Dendritic cell treated with granulocyte-macrophage colony-stimulating factor and Interleukin-4, amounts not matched to agents 40 ng/mL and 50 ng/mL, for 4 days (primary cell): ENCODE measurements at regions not wholly inside any gene's neighbourhood (a gene's known extent, or its start where the extent isn't known, plus 50 kb on each side); places are given as distances from the start of the nearest gene placed in this dataset.

Experiments
- H3K27ac Mint-ChIP-seq: one replicate; pipeline ENCODE4 v1.8.0; 2022; ENCODE audit warnings: mild to moderate bottlenecking, mixed read lengths
- H3K27me3 Mint-ChIP-seq: one replicate; pipeline ENCODE4 v1.8.0; 2022; ENCODE audit warnings: mild to moderate bottlenecking, mixed read lengths
- H3K36me3 Mint-ChIP-seq: one replicate; pipeline ENCODE4 v1.8.0; 2022; ENCODE audit warnings: low read depth, mixed read lengths
- H3K4me1 Mint-ChIP-seq: one replicate; pipeline ENCODE4 v1.8.0; 2022; ENCODE audit warnings: low read depth, mixed read lengths
- H3K4me3 Mint-ChIP-seq: one replicate; pipeline ENCODE4 v1.8.0; 2022; ENCODE audit warnings: mild to moderate bottlenecking, moderate library complexity, mixed read lengths
- H3K9me3 Mint-ChIP-seq: one replicate; pipeline ENCODE4 v1.8.0; 2022; ENCODE audit warnings: mixed read lengths
- intact Hi-C: fragments of 100-400 bp; cut with micrococcal nuclease; formaldehyde crosslinking; loops from one replicate; pipeline ENCODE4 v1.15.0; 2022

DNA sequence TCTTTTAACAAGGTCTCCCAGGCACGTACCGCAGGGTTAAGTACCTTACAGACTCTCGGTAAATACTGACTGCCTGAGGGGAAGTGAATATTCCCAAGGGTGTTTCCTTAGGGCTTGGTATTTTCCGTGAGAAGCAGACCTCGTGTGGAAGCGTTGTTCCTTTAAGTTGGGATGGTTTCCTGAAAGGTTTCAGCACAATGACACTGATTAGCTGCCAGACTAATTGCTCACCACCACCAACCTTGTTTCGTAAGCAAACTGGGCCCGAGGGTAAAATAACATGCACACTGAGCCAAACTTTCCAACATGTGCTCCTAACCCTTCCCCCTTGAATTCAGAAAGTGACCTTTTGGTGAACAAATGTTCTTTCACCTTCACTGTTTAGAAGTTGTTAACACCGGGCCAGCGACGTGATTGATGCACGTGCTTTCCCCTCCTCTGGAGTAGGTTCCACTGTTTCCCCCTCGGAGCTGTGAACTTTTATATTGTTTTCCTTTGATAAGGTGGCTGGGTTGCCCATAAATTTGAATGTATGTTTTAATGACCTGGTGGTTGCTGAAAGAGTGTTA lies 128.1 kb upstream of the RPS23 start:
- intact Hi-C loops = no loop called here
- Mint-ChIP-seq H3K4me3 (no peak overlapping the region), H3K27ac (no peak overlapping the region), H3K27me3 (no peaks in the 10 kb centered on the region), H3K4me1 (no peaks in the 10 kb centered on the region), H3K36me3 (no peaks in the 10 kb centered on the region), H3K9me3 (peaks cover 26% of the 10 kb centered on the region)

DNA sequence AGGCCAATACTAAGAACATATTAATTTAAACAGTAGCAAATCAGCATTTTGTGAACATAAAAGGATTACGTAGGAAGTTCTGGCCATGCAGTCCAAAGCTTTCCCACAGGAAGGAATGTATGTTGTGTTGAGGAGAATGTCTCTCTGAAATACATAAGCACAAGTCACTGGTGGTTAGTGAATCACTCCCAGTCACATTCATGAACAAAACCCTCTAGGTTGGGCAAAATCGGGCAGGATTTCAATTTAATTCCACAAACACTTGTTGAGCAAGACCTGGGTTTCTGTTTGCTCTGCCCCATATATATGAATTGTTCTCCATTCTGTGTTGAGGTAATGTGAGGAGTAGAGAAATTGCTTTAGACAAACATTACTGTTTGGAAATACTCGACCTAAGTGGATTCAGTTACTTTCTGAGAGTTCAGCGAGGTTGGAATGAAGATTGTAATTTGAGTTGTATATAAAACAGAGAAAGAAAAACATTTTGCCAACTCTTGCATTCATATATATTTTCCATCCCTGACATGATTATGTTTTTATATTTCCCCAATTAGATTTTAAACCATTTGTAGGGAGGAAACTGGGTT lies 127.6 kb upstream of the RPS23 start:
- H3K27ac Mint-ChIP-seq = no peak overlapping the region
- H3K27me3 Mint-ChIP-seq = no peaks in the 10 kb centered on the region
- no peaks in the 10 kb centered on the region for H3K4me1 Mint-ChIP-seq
- H3K36me3 Mint-ChIP-seq = no peaks in the 10 kb centered on the region
- intact Hi-C loops = no loop called here
- peaks cover 26% of the 10 kb centered on the region for H3K9me3 Mint-ChIP-seq
- no peak overlapping the region for H3K4me3 Mint-ChIP-seq

DNA sequence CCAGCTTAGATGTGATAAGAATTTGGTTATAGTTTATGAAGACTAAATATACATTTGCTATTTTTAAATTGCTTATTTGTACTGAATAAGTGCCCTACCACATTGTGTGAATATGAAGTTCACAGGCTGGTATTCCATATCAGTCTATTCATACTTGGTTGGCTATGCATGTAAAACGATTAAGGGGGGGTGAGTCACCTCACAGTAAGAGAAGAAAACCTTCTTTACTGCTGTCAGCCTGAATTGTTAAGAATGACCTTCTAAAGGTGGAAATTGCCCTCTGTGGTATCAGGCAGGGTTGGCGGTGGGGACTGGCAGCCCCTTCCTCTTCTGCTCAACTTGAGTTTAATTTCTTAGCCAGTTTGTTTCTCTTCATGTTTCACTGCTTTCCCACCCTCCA lies 127.0 kb upstream of the RPS23 start:
- Mint-ChIP-seq H3K4me1 (no peaks in the 10 kb centered on the region), H3K9me3 (peaks cover 26% of the 10 kb centered on the region), H3K36me3 (no peaks in the 10 kb centered on the region), H3K27me3 (no peaks in the 10 kb centered on the region), H3K4me3 (no peak overlapping the region), H3K27ac (no peak overlapping the region)
- intact Hi-C loops = no loop called here

DNA sequence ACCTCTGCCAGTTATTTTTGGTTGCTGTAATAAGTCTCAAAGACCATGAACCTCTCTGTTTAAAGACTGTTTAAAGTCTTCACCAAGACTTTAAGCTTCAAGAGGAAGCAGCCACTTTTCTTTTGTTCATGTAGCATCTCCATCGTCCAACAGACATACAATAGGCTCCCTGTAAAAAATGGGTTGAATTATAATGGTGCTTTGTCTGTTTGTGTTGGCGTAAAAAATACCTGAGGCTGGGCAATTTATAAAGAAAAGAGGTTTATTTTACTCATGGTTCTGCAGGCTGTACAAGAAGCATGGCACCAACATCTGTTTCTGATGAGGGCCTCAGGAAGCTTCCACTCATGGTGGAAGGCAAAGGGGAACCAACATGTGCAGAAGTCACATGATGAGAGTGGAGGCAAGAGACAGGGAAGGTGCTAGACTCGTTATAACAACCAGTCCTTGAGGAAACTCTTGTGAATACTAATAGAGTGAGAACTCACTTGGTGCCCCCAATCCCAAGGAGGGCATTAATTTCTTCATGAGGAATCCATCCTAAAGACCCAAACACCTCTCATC lies 126.3 kb upstream of the RPS23 start:
- H3K27ac Mint-ChIP-seq = no peak overlapping the region
- no peaks in the 10 kb centered on the region for H3K36me3 Mint-ChIP-seq
- intact Hi-C loops = no loop called here
- H3K9me3 Mint-ChIP-seq = peaks cover 26% of the 10 kb centered on the region
- H3K4me1 Mint-ChIP-seq = no peaks in the 10 kb centered on the region
- no peak overlapping the region for H3K4me3 Mint-ChIP-seq
- H3K27me3 Mint-ChIP-seq = no peaks in the 10 kb centered on the region

DNA sequence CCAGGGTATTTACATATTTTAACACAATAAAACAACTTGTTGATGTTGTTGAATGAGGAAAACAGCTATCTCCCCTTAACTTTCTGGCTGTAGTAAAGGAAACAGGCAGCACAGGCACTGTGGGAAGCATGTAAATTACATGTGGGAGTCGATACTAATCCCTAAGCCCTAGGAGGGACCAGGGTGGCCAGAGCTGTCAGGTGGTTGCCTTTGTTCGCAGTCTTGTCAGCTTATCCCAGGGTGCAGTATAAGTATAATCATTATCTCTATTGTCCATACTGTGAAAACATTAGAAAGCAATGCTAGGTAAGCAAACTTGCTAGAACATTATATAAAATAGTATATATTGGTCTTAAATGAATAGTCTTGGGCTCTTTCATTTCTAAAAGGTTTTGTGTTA lies 125.6 kb upstream of the RPS23 start:
- H3K4me3 Mint-ChIP-seq = no peak overlapping the region
- no peak overlapping the region for H3K27ac Mint-ChIP-seq
- no peaks in the 10 kb centered on the region for H3K36me3 Mint-ChIP-seq
- peaks cover 26% of the 10 kb centered on the region for H3K9me3 Mint-ChIP-seq
- H3K4me1 Mint-ChIP-seq = no peaks in the 10 kb centered on the region
- intact Hi-C loops = no loop called here
- no peaks in the 10 kb centered on the region for H3K27me3 Mint-ChIP-seq

DNA sequence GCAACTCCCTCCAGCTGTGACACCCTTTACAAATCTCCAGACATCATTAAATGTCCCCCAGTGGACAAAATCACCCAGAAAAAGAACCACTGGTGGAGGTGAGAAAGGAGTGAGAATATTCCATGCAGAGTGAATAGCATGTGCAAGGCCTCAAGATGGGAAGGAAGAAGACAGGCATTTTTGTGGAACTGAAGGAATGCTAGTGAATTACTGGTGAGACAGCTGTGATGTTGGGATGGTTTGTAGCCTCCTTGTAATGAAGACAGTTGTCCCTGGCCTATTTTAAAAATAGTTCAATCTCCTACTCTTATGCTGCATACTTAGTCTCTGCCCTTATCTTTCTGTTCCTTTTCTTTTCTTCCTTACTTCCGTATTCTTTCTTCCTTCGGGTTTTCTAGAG lies 124.9 kb upstream of the RPS23 start:
- intact Hi-C loops = no loop called here
- Mint-ChIP-seq H3K4me3 (no peak overlapping the region), H3K9me3 (peaks cover 26% of the 10 kb centered on the region), H3K27me3 (no peaks in the 10 kb centered on the region), H3K36me3 (no peaks in the 10 kb centered on the region), H3K27ac (no peak overlapping the region), H3K4me1 (no peaks in the 10 kb centered on the region)

DNA sequence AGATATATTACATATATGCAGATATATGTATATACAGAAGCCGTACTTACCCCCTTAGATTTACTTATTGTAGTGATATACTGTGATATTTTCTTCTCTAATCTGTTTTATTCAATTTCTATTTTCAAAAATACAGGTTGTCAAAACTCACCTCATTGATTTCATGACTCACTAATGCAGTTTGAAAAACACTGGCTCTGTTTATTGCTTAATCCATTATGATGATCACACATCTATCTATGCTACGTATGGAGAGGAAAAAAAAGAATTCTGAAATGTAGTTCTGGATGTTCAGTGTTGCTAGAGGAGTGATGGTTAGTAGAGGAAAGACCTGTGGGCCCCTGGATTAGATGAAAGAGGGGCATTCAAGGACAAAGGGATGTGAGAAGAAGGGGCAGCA lies 121.0 kb upstream of the RPS23 start:
- Mint-ChIP-seq H3K4me1 (no peaks in the 10 kb centered on the region), H3K27ac (no peak overlapping the region), H3K4me3 (no peak overlapping the region), H3K9me3 (peaks cover 18% of the 10 kb centered on the region), H3K27me3 (no peaks in the 10 kb centered on the region), H3K36me3 (no peaks in the 10 kb centered on the region)
- intact Hi-C loops = no loop called here

DNA sequence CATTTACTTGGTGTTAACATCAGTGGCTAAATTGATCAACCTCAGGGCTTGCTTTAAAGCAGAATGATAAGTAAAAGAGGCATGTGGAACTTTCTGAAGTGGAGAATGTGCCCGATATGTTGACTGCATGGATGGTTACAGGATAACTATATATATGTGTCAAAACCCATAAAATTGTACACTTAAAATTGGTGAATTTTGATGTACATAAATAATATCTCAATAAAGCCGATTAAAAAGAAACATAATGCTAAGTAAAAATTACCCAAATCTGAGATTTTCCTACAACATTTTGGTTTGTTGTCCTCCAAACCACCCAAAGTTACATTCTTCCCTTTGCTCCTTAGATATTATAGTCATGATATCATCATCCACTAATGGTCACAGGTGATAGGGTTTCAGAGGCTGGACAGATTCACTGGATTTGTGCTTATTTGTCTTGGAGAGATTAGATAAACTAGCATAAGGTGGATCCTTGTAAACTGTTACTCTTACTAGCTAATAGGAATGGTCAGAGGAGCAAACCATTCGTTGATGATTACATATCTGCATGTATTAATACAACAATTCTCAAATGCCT lies 119.7 kb upstream of the RPS23 start:
- no peaks in the 10 kb centered on the region for H3K27me3 Mint-ChIP-seq
- H3K9me3 Mint-ChIP-seq = peaks cover 8% of the 10 kb centered on the region
- H3K27ac Mint-ChIP-seq = no peak overlapping the region
- no peak overlapping the region for H3K4me3 Mint-ChIP-seq
- intact Hi-C loops = no loop called here
- no peaks in the 10 kb centered on the region for H3K36me3 Mint-ChIP-seq
- no peaks in the 10 kb centered on the region for H3K4me1 Mint-ChIP-seq

DNA sequence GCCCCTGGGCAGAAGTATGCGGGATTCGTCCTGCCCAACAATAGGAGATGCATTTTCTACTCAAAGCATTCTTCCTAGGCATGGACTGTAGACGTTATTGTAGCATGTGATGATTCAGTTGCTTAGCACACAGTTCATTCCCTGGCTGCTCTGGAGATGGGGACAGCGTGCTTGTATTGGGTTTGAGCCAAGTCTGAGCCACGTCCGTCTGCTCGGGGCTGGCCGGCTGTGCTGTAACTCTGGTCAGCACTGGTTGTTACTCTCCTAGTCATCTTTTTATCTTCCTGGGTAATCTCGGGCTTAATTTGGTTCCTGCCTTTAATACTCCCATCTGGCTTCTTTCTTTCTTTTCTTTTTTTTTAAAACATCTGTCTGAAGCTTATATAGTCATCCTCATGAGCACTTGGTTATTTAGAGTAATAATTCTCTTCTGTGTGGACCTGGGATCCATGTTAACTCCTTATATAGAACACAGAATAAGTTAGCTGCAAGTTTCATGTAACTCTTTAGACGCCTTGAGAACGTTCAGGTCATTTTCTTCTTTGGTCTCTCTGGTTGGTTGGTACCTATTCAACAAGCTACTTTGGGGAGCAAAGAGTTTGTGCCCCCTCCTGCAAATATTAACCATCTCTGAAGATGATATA lies 118.8 kb upstream of the RPS23 start:
- intact Hi-C loops = no loop called here
- no peaks in the 10 kb centered on the region for H3K27me3 Mint-ChIP-seq
- H3K27ac Mint-ChIP-seq = no peak overlapping the region
- H3K4me3 Mint-ChIP-seq = no peak overlapping the region
- no peaks in the 10 kb centered on the region for H3K9me3 Mint-ChIP-seq
- no peaks in the 10 kb centered on the region for H3K36me3 Mint-ChIP-seq
- H3K4me1 Mint-ChIP-seq = no peaks in the 10 kb centered on the region

DNA sequence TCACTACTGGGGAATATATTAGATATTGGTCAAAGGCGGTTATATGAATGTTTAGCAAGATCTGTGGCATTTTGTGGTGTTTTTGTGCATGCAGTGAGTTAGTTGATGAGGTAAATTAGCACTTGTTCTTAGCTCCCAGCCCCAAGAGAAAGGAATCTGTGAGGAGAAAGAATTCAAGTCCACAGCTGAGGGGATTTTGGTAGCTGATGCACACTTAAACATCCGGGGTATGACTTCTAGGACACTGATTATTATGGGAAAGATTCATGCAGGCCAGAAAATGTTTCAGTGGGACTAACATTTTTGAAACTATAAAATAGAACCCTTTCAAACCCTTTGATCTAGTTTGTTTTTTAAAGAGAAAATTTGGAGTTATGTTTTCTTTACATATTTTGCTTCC lies 118.2 kb upstream of the RPS23 start:
- intact Hi-C loops = no loop called here
- H3K36me3 Mint-ChIP-seq = no peaks in the 10 kb centered on the region
- H3K27ac Mint-ChIP-seq = no peak overlapping the region
- H3K4me1 Mint-ChIP-seq = no peaks in the 10 kb centered on the region
- no peaks in the 10 kb centered on the region for H3K27me3 Mint-ChIP-seq
- no peak overlapping the region for H3K4me3 Mint-ChIP-seq
- H3K9me3 Mint-ChIP-seq = no peaks in the 10 kb centered on the region

DNA sequence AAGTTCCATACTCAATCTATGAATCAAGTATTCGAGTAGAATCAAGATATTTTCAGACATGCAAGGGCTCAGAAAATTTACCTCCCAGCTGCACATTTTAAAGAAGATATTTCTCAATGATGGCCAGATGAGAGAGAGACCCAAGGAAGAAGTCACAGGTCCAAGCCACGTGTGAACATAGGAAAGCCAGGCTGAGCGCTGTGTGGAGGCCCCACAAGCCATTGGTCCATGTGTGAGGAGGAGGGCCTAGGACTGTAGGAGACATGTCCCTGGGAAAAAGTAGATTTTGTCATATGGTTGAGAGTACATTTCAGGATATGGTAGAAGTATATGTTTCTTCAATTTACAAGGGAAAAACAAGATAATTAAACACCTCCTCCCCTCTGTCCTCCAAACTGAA lies 115.8 kb upstream of the RPS23 start:
- Mint-ChIP-seq H3K27me3 (no peaks in the 10 kb centered on the region), H3K4me1 (peaks cover 5% of the 10 kb centered on the region), H3K36me3 (no peaks in the 10 kb centered on the region), H3K9me3 (peaks cover 2% of the 10 kb centered on the region), H3K27ac (no peak overlapping the region), H3K4me3 (no peak overlapping the region)
- intact Hi-C loops = no loop called here

DNA sequence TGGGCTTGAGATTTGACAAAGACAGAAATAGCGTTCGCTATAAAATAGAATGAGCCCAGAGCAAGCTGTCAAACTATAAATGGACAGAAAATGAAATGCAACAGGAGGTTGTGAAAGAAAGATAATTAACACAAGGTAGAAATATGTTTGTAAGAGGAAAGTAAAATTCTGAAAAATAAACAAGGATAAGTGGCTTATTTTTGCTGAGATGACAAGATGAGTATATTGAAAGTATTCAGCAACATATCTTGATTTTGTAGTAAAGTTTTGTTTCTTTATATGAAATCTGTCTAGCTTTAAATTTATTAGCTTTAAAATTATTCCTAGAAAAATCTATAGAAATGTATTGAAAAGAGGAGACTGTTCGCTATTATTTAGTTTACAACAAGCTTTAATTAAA lies 111.9 kb upstream of the RPS23 start:
- peaks cover 10% of the 10 kb centered on the region for H3K4me1 Mint-ChIP-seq

DNA sequence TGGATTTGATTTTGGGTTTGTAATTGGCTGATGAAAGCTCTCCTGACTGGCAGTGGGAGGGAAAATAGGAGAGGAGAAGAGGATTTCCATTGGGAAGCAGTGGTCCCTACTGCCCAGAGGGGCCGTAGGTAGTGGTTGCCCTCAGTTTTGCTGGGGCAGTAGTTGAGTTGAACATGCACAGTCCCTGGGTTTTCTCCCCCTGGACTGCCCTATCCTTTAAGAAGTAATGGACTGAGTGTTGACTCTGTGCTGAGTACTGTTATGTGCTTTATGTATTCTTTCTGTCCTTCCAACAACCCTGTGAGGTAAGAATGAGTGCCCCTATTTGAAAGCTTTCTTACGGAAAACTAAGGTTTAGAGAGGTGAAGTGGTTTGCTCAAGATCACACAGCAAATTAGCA lies 111.2 kb upstream of the RPS23 start:
- intact Hi-C loops = no loop called here
- H3K9me3 Mint-ChIP-seq = peaks cover 8% of the 10 kb centered on the region
- no peak overlapping the region for H3K4me3 Mint-ChIP-seq
- H3K4me1 Mint-ChIP-seq = peaks cover 10% of the 10 kb centered on the region
- peaks cover 7% of the 10 kb centered on the region for H3K27me3 Mint-ChIP-seq
- no peak overlapping the region for H3K27ac Mint-ChIP-seq
- no peaks in the 10 kb centered on the region for H3K36me3 Mint-ChIP-seq

More for the DNA sequence above, 111.9 kb upstream of the RPS23 start:
- intact Hi-C loops = no loop called here
- Mint-ChIP-seq H3K27me3 (peaks cover 7% of the 10 kb centered on the region), H3K36me3 (no peaks in the 10 kb centered on the region), H3K27ac (no peak overlapping the region), H3K9me3 (peaks cover 8% of the 10 kb centered on the region), H3K4me3 (no peak overlapping the region)

DNA sequence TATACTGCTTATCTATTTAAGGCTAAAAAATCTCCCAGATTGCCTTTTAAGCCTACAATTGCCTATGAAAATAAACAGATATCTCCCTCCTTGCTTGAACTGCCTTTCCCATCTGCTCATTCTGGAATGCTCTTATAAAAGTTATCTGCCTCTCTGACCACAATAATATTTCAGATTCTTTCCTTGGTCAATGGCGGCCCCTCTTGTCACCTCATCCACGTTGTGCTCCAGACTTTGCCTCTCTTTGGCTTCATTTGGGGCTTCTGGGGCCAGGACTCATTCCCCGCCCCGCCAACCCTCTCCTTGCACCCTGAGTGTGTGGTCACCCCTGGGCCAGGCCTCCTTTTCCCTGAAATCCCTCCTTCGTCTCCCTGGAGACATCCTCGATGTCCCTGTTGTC lies 110.0 kb upstream of the RPS23 start:
- Mint-ChIP-seq H3K27me3 (peaks cover 7% of the 10 kb centered on the region), H3K4me3 (no peak overlapping the region), H3K36me3 (no peaks in the 10 kb centered on the region), H3K4me1 (peaks cover 10% of the 10 kb centered on the region), H3K27ac (no peak overlapping the region), H3K9me3 (peaks cover 8% of the 10 kb centered on the region)
- intact Hi-C loops = no loop called here
